A549 (cell line): ENCODE measurements at regions not wholly inside any gene's neighbourhood (a gene's known extent, or its start where the extent isn't known, plus 50 kb on each side); places are given as distances from the start of the nearest gene placed in this dataset.

Experiments used
- ATAC-seq, 2 experiments: fragments of 200-7000 bp in 1 of 2; fragments of >200 bp in 1 of 2; cut with Nextera tagmentation in 1 of 2; cut with Tn5 transposase in 1 of 2; 3 replicates each; pipeline versions ENCODE4 v1.8.0 to v1.9.1; 2018 to 2020; ENCODE audit warnings: mild to moderate bottlenecking in 1 of 2, moderate library complexity in 1 of 2
- CTCF ChIA-PET: fragments of 300-600 bp; sonication (Branson Sonifier 250); formaldehyde crosslinking; extraction: SDS; loops from one replicate; lab custom pipeline; 2021; ENCODE audit warnings: antibody characterized with exemption, inconsistent platforms; lab: Yijun Ruan, JAX
- POLR2A ChIA-PET: fragments of 350-600 bp; formaldehyde crosslinking; extraction: SDS; loops from one replicate; lab custom pipeline; 2021; ENCODE audit warnings: antibody characterized with exemption, inconsistent platforms; lab: Yijun Ruan, JAX
- DNase-seq, 2 experiments: peaks; one replicate each; pipeline versions ENCODE4 v3.0.0 to v3.0.0-alpha.2; 2011 to 2016; ENCODE audit warnings: low read depth in 1 of 2, low spot score in 1 of 2
- FAIRE-seq: peaks from 2 replicates; lab custom pipeline; 2011; peaks lifted over from hg19 to GRCh38; lab: Jason Lieb, UNC
- H3K27ac ChIP-seq, 2 experiments: fragments of >200 bp; sonication (Bioruptor Twin); formaldehyde crosslinking; 3 replicates each; pipeline ENCODE4 v1.5.1; 2016 to 2017
- H3K4me1 ChIP-seq: fragments of >200 bp; sonication (Bioruptor Twin); formaldehyde crosslinking; 3 replicates; pipeline ENCODE4 v1.6.1; 2016
- H3K4me2 ChIP-seq: fragments of >200 bp; sonication (Bioruptor Twin); formaldehyde crosslinking; 3 replicates; pipeline ENCODE4 v1.6.1; 2016
- H3K4me3 ChIP-seq: fragments of >200 bp; sonication (Bioruptor Twin); formaldehyde crosslinking; 3 replicates; pipeline ENCODE4 v1.5.1; 2016
- H3K9me3 ChIP-seq: fragments of >200 bp; sonication (Bioruptor Twin); formaldehyde crosslinking; 3 replicates; pipeline ENCODE4 v1.6.1; 2016
- BCL3 ChIP-seq: fragments of >200 bp; sonication (Bioruptor Twin); formaldehyde crosslinking; IDR thresholded peaks from 3 replicates; pipeline ENCODE4 v1.6.1; 2016
- BHLHE40 ChIP-seq: IDR thresholded peaks from 2 replicates; pipeline ENCODE4 v1.6.1; 2012; ENCODE audit warnings: low read depth, low read length, inconsistent platforms
- CEBPB ChIP-seq, 2 experiments: fragments of >200 bp in 1 of 2; sonication (Bioruptor Twin) in 1 of 2; formaldehyde crosslinking in 1 of 2; IDR thresholded peaks; 2 replicates each; pipeline ENCODE4 v1.6.1; 2012 to 2016
- CHD4 ChIP-seq: fragments of 200-600 bp; sonication (generic); IDR thresholded peaks from 2 replicates; pipeline ENCODE4 v1.6.1; 2016; ENCODE audit warnings: antibody characterized with exemption, mild to moderate bottlenecking, borderline replicate concordance
- EHMT2 ChIP-seq: fragments of 200-600 bp; sonication (generic); IDR thresholded peaks from 2 replicates; pipeline ENCODE4 v1.6.1; 2016; ENCODE audit warnings: antibody characterized with exemption, low read depth, mild to moderate bottlenecking, moderate library complexity
- ELK1 ChIP-seq: fragments of 150-350 bp; IDR thresholded peaks from 2 replicates; pipeline ENCODE4 v1.6.1; 2014; ENCODE audit warnings: low read depth, mild to moderate bottlenecking, low read length
- FOXS1 ChIP-seq: fragments of 250-450 bp; sonication (Bioruptor Pico); IDR thresholded peaks from 2 replicates; pipeline ENCODE4 v1.5.0; 2020; ENCODE audit warnings: mild to moderate bottlenecking, moderate library complexity
- HDAC2 ChIP-seq: fragments of 200-600 bp; sonication (generic); IDR thresholded peaks from 2 replicates; pipeline ENCODE4 v1.6.1; 2016
- HEYL ChIP-seq: fragments of 250-450 bp; sonication (Bioruptor Pico); IDR thresholded peaks from 2 replicates; pipeline ENCODE4 v1.8.0; 2021; ENCODE audit warnings: mild to moderate bottlenecking, moderate library complexity
- HOXA7 ChIP-seq: fragments of 250-450 bp; sonication (Bioruptor Pico); IDR thresholded peaks from 2 replicates; pipeline ENCODE4 v1.5.0; 2020; ENCODE audit warnings: mild to moderate bottlenecking, moderate library complexity
- HOXB13 ChIP-seq: fragments of 250-450 bp; sonication (Bioruptor Pico); IDR thresholded peaks from 2 replicates; pipeline ENCODE4 v1.5.0; 2020; ENCODE audit warnings: low read depth, mild to moderate bottlenecking, moderate library complexity
- KDM1A ChIP-seq: fragments of 200-600 bp; sonication (generic); IDR thresholded peaks from 2 replicates; pipeline ENCODE4 v1.6.1; 2016; ENCODE audit warnings: low read depth, mild to moderate bottlenecking
- MAFK ChIP-seq: fragments of 450-650 bp; IDR thresholded peaks from 2 replicates; pipeline ENCODE4 v1.6.1; 2014; ENCODE audit not compliant: partially characterized antibody
- MYC ChIP-seq: IDR thresholded peaks from 2 replicates; pipeline ENCODE4 v1.6.1; 2012; ENCODE audit warnings: mild to moderate bottlenecking, inconsistent platforms, low read length, improper control_type of control experiment, borderline replicate concordance
- PBX3 ChIP-seq: IDR thresholded peaks from 2 replicates; pipeline ENCODE4 v1.6.1; 2012
- PHF8 ChIP-seq: fragments of 200-600 bp; sonication (generic); IDR thresholded peaks from 2 replicates; pipeline ENCODE4 v1.6.1; 2016; ENCODE audit warnings: low read depth, mild to moderate bottlenecking, antibody characterized with exemption, moderate library complexity, borderline replicate concordance
- RAD21 ChIP-seq, 2 experiments: fragments of >200 bp in 1 of 2; sonication (Bioruptor Twin) in 1 of 2; formaldehyde crosslinking in 1 of 2; IDR thresholded peaks in 1 of 2; conservative IDR thresholded peaks in 1 of 2; 2 replicates in 1 of 2; 3 replicates in 1 of 2; pipeline ENCODE4 v1.6.1; 2012 to 2018; ENCODE audit warnings: inconsistent platforms in 1 of 2
- RCOR1 ChIP-seq: fragments of 150-350 bp; IDR thresholded peaks from 2 replicates; pipeline ENCODE4 v1.6.1; 2014; ENCODE audit warnings: antibody characterized with exemption, low read length, low read depth
- REST ChIP-seq: fragments of 200-600 bp; sonication (generic); IDR thresholded peaks from 2 replicates; pipeline ENCODE4 v1.6.1; 2016; ENCODE audit warnings: antibody characterized with exemption, mild to moderate bottlenecking, moderate library complexity
- TP53 ChIP-seq: fragments of 250-450 bp; sonication (Bioruptor Pico); IDR thresholded peaks from 2 replicates; pipeline ENCODE4 v1.5.0; 2021; ENCODE audit warnings: mild to moderate bottlenecking, moderate library complexity
- WGBS: methylation state at CpG from one replicate; pipeline ENCODE4 v1.1.6; 2017; ENCODE audit errors: missing lambda C conversion rate; 5-methylcytosine and 5-hydroxymethylcytosine counted together

GRCh38 chr5:53178830-53179229 lies 69.3 kb upstream of the MOCS2 start:
- CTCF ChIA-PET, result no interaction called here
- Histone ChIP-seq H3K4me2 (no peak overlapping the region), H3K9me3 (peaks cover 8% of the 10 kb centered on the region; the same call in 1 of the 3 replicates), H3K4me3 (no peak overlapping the region), H3K27ac (no peak overlapping the region)
- ATAC-seq, result no peak
- WGBS, result 65% methylated on average over 4 of the region's 4 CpGs
- FAIRE-seq, result peak; percentile 39
- POLR2A ChIA-PET, result no interaction called here
- TF ChIP-seq HOXA7 (CRISPR knock-in tag), result no peak
- no peak for TF ChIP-seq RCOR1
- no peak for TF ChIP-seq PHF8
- TF ChIP-seq, all 56 proteins: peak for 0
- no peak for DNase-seq
- no peaks in the 10 kb centered on the region for H3K4me1 ChIP-seq

GRCh38 chr5:53179691-53180090 lies 70.1 kb upstream of the MOCS2 start:
- DNase-seq (no peak), ATAC-seq (no peak), FAIRE-seq (no peak)
- H3K27ac ChIP-seq, result no peak overlapping the region
- H3K9me3 ChIP-seq, result peaks cover 8% of the 10 kb centered on the region; the same call in 1 of the 3 replicates
- CTCF ChIA-PET, result no interaction called here
- no peak overlapping the region for H3K4me2 ChIP-seq
- H3K4me3 ChIP-seq, result no peak overlapping the region
- H3K4me1 ChIP-seq, result no peaks in the 10 kb centered on the region
- WGBS, result 86% methylated on average over 4 of the region's 4 CpGs
- no peak for TF ChIP-seq MYC
- TF ChIP-seq REST, result no peak
- TF ChIP-seq HOXB13 (CRISPR knock-in tag), result no peak
- no peak for TF ChIP-seq PBX3
- no peak for TF ChIP-seq HOXA7 (CRISPR knock-in tag)
- no peak for TF ChIP-seq HEYL
- TF ChIP-seq ELK1, result no peak
- TF ChIP-seq CEBPB (IDR thresholded peaks at IDR 0.05), result no peak
- no peak for TF ChIP-seq EHMT2
- no peak for TF ChIP-seq KDM1A
- TF ChIP-seq BCL3, result no peak
- TF ChIP-seq BHLHE40, result no peak
- TF ChIP-seq TP53 (CRISPR knock-in tag), result no peak
- TF ChIP-seq FOXS1 (CRISPR knock-in tag), result no peak
- TF ChIP-seq RAD21 (conservative IDR thresholded peaks at IDR 0.05 in 1 of 2, IDR thresholded peaks at IDR 0.05 in 1 of 2), result no peak
- TF ChIP-seq CHD4, result no peak
- TF ChIP-seq MAFK, result no peak
- TF ChIP-seq HDAC2, result no peak
- TF ChIP-seq, all 56 proteins: peak for 0
- POLR2A ChIA-PET, result no interaction called here
